HG03196 (cell line): ENCODE measurements at regions not wholly inside any gene's neighbourhood (a gene's known extent, or its start where the extent isn't known, plus 50 kb on each side); places are given as distances from the start of the nearest gene placed in this dataset.
A peak's percentile ranks its signal among the peaks of the same experiment; 100 is the strongest.

Source experiments
- ATAC-seq: cut with Tn5 transposase; IDR thresholded peaks from one replicate; pipeline ENCODE4 v1.9.1; 2021; ENCODE audit not compliant: unreplicated experiment

- no peak for ATAC-seq
These were observed 310.6 kb downstream of the TFEC start for GRCh38 chr7:115719963-115720362.

DNA sequence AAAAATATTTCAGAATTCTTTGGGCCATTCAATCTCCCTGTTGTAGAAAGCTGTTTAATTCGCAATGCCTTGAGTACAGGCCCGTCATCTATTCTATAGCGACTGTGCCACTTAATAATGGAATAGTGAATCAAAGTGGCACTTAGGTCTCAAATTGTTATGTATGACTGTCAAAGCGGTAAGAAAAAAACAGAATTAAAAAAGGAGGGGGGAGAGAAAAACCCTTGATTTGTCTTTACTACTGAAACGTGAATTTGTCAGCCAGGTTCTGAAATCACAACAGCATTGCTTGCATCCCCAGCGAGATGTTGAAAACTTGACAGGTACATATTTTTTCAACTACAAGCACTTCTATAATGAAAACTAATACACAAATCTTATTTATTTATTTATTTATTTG is 320.9 kb downstream of the TFEC start:
- no peak for ATAC-seq

DNA sequence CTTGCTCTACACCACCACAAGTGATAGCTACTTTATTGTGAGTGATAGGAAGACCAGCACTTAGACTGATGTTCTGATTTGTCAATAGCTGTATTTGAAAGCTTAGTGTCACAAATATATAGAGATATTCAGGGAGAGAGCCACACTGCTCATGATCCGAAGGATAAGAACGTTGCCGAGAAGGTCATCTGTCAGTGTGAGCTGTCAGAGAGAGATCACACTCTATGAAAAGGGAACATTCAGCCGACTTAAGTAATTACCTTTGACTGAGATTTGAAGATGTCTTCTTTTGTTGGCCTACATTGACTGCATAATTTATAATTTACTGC is 322.6 kb downstream of the TFEC start:
- ATAC-seq = no peak

GRCh38 chr7:115707258-115708012 is 323.1 kb downstream of the TFEC start:
- ATAC-seq = no peak

GRCh38 chr7:115704884-115705283 is 325.7 kb downstream of the TFEC start:
- ATAC-seq = no peak

- ATAC-seq = no peak
These were observed 329.4 kb downstream of the TFEC start for GRCh38 chr7:115701141-115701540.

DNA sequence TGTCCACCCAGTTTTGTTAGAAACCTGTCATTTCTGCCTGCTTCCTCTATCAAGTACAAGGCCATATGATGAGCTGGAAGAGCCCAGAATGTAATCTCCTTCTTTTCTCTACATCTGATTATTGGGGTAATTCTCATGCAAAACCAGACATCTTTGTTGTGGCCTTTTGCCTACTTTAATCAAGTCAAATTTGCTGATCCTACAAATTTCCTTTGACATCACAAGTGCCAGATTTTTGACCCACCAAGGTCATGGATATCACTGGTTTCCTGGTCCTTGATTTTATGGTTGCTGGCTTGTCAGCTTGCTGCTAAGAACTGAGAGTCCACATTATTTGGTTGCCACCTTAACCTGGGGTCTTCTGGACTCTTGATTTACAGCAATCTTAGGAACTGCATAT is 336.1 kb downstream of the TFEC start:
- no peak for ATAC-seq

- no peak for ATAC-seq
These were observed 336.8 kb downstream of the TFEC start for GRCh38 chr7:115693779-115694178.

DNA sequence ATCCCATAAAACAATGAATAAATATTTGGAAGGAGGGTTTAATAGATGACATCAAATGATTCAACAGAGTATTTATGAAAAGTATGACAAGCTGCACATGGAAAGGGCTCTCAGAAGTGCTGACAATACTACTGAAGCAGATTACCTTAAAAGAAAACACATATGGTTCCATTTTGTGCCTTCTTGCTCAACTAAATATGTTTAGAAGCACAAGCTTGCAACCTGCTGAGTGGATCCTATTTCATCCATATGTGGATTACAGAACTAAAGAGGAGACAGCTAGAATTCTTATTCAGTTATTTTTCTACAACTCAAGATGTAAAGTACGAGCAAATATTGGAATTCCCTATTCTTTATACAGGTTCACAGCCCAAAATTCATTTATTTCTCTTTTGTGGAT is 340.6 kb downstream of the TFEC start:
- ATAC-seq = no peak

DNA sequence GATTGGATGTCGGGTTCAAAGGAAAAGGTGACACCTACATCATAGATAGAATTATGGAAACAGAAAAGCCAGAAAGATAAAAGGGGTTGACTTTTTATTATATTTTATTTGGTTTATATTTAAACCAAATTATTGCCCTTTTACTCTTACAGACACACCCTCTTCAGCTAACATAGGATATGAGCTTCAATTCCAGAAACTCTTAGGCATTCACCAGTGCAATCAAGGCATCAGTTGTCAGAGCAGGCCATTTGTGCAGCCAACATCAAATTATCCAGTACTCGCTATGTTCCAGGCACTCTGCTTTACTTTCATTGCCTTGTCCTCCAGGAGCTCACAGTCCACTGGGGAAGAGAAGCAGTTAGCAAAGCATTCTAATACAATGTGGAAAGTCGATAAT is 347.5 kb downstream of the TFEC start:
- ATAC-seq = no peak

DNA sequence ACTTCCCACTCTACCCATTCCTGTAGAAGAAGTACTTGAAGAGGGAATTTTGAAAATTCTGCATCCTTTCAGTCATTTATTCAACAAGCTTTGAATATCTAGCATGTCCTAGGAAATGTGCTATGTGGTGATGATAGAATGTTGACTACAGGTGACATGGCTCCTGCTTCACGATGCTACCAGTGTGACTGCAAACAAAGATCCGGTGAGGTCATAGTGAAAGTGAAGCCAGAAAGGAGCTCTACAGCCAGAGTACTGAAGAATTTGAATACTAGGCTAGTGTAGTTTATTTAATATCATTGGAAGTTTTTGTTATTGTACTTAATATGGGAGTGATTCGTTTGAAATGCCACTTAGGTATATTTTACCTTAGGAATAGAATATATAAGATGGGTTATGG is 348.1 kb downstream of the TFEC start:
- no peak for ATAC-seq

GRCh38 chr7:115680921-115681320 is 349.6 kb downstream of the TFEC start:
- no peak for ATAC-seq

- ATAC-seq = peak; percentile 78
These were observed 350.6 kb downstream of the TFEC start for GRCh38 chr7:115679976-115680375.

DNA sequence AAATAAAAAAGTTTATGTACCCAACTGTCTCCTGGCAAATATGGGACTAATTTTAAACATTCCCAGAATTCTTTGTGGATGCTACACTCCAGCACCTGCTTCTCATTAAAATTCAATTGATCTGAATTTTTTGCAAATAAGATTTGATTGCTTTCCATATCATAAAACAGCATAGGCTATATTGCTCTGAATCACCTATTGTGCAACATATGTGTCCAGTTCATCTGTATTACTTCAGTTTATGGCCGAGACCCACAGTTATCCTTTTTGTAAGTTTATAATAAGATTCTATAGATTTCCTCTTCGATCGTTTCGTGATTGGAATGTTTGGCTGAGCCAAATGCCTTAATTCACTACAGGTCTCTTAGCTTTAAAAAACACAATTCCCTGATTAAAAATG is 351.1 kb downstream of the TFEC start:
- no peak for ATAC-seq

DNA sequence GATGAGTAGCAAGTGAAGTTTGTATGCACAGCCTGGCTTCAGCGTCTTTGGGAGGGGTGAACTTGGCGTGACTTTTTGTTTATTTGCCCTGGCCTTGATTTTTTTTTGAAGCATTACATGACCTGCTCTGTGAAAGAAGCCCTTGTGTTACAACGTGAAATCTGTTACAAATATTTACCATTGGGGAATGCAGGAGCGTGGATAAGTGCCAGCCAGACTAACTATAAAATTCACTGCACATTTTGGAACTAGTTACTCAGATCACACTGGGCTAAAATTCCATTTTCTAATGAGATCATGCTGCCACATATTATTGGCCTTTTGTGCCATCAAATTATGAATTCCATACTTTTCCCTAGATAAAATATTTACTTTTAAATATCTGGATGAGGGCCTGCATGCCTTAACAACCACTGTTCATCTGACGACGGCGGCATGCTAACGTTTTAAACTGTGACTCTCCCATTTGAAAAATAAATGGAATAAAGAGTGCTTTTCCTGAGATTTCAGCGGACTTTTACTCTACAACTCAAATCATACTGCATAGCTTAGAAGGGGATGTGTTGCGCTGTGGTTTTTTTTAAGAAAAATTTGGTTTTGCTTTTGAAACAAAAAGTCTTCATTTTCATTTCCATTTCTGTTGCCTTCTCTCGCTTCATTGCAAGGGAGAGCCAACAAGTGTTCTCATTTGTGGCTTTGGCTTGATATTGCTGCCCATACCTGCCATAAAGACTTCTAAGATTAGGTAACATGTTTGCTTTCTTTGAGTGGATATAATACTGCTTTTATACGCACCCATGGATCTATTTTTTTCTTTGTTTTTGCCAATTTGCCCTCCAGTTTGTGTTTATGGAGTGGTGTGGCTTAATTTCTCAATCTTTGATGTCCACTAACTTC is 352.2 kb downstream of the TFEC start:
- ATAC-seq = no peak

GRCh38 chr7:115676707-115677106 is 353.9 kb downstream of the TFEC start:
- ATAC-seq = no peak

GRCh38 chr7:115676080-115676479 is 354.5 kb downstream of the TFEC start:
- no peak for ATAC-seq

DNA sequence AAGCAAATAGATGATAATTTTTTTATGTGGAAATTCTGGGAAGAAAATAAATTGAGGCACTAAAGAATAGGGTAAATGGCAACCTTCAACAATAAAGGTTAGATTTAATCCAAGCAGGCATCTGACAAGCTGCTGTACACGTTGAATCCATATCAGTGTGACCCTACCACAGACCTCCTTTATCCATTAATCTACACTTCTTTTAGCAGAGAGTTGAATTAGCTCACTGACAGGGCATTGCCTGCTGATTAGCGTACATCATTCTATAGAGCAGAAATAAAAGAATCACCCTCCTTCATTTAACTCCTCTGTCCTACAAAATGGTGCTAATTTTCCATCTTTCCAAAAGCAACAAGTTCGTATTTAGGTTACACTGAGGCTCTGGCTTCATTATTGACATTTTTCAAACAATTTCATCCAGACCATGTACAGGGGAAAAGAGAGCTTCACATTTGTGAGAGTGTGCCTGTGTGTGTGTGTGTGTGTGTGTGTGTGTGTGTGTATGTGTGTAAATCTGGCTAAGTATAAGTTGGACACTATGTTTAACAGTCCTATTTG is 356.0 kb downstream of the TFEC start:
- ATAC-seq = no peak

- no peak for ATAC-seq
These were observed 358.5 kb downstream of the TFEC start for GRCh38 chr7:115672024-115672423.

GRCh38 chr7:115662676-115663075 is 367.9 kb downstream of the TFEC start:
- ATAC-seq = no peak

GRCh38 chr7:115662120-115662519 is 368.4 kb downstream of the TFEC start:
- ATAC-seq = no peak

DNA sequence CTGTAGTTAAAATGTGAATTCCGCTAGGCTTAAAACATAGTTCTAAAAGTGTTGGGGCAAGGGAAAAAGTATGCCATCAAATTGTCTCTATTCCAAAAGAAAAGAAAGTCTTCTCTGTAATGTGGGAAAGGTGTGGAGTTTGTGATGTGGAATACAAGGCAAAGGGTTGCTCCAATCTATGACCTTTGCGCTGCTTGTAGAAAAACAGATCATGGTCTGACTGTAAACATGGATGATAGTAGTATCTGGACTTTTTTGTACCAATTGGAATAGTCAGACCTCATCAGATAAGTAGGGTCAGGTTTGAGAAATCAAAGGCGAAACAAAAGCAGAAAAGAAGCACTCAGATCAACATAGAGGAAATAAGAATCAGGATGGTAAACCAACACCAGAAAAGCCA is 372.3 kb downstream of the TFEC start:
- no peak for ATAC-seq
